ENCODE measurements at regions not wholly inside any gene's neighbourhood (a gene's known extent, or its start where the extent isn't known, plus 50 kb on each side); places are given as distances from the start of the nearest gene placed in this dataset.
A peak's percentile ranks its signal among the peaks of the same experiment; 100 is the strongest.

- peak; percentile 42; the same call in 1 of the 3 replicates for ATAC-seq
- TF ChIP-seq RARB (CRISPR knock-in tag; IDR thresholded peaks at IDR 0.05) = no peak
- TF ChIP-seq TSHZ2 (CRISPR knock-in tag; IDR thresholded peaks at IDR 0.05) = no peak
- no peak for TF ChIP-seq ARNTL (CRISPR knock-in tag; IDR thresholded peaks at IDR 0.05; ENCODE audit: borderline replicate concordance, low read depth)
- no peak for TF ChIP-seq CSDC2 (CRISPR knock-in tag; IDR thresholded peaks at IDR 0.05)
These were observed 1609.1 kb downstream of the C4orf33 start for GRCh38 chr4:130705023-130705422.

GRCh38 chr4:130712038-130712437 lies 1616.1 kb downstream of the C4orf33 start:
- ATAC-seq = no peak
- no peak for TF ChIP-seq ARNTL (CRISPR knock-in tag; IDR thresholded peaks at IDR 0.05; ENCODE audit: borderline replicate concordance, low read depth)
- TF ChIP-seq CSRNP3 (CRISPR knock-in tag; IDR thresholded peaks at IDR 0.05) = no peak
- no peak for TF ChIP-seq OSR1 (CRISPR knock-in tag; IDR thresholded peaks at IDR 0.05)
- no peak for TF ChIP-seq ZFP30 (CRISPR knock-in tag; IDR thresholded peaks at IDR 0.05)
- no peak for TF ChIP-seq TCF4 (CRISPR knock-in tag; IDR thresholded peaks at IDR 0.05; ENCODE audit: borderline replicate concordance)
- no peak for TF ChIP-seq PPARA (CRISPR knock-in tag; IDR thresholded peaks at IDR 0.05; ENCODE audit: borderline replicate concordance)
- no peak for TF ChIP-seq ZC3H10 (CRISPR knock-in tag; IDR thresholded peaks at IDR 0.05)
- no peak for TF ChIP-seq ESRRG (CRISPR knock-in tag; IDR thresholded peaks at IDR 0.05)
- TF ChIP-seq ZNF565 (CRISPR knock-in tag; conservative IDR thresholded peaks at IDR 0.05; ENCODE audit: low read depth) = no peak
- TF ChIP-seq CREB5 (CRISPR knock-in tag; IDR thresholded peaks at IDR 0.05; ENCODE audit: low read depth) = no peak
- no peak for TF ChIP-seq ZNF8 (CRISPR knock-in tag; IDR thresholded peaks at IDR 0.05)
- TF ChIP-seq TSHZ2 (CRISPR knock-in tag; IDR thresholded peaks at IDR 0.05) = no peak
- no peak for TF ChIP-seq RARB (CRISPR knock-in tag; IDR thresholded peaks at IDR 0.05)
- no peak for TF ChIP-seq ZNF70 (CRISPR knock-in tag; IDR thresholded peaks at IDR 0.05)
- TF ChIP-seq TOX (CRISPR knock-in tag; IDR thresholded peaks at IDR 0.05; ENCODE audit: borderline replicate concordance) = no peak
- no peak for TF ChIP-seq CSDC2 (CRISPR knock-in tag; IDR thresholded peaks at IDR 0.05)
- TF ChIP-seq SNAI2 (CRISPR knock-in tag; IDR thresholded peaks at IDR 0.05) = no peak
- no peak for TF ChIP-seq BACH2 (CRISPR knock-in tag; IDR thresholded peaks at IDR 0.05; ENCODE audit: borderline replicate concordance)
- no peak for TF ChIP-seq ISL1 (CRISPR knock-in tag; IDR thresholded peaks at IDR 0.05)
- TF ChIP-seq ZFP3 (CRISPR knock-in tag; IDR thresholded peaks at IDR 0.05) = no peak

- TF ChIP-seq ZNF8 (CRISPR knock-in tag; IDR thresholded peaks at IDR 0.05) = no peak
- no peak for TF ChIP-seq ZFP30 (CRISPR knock-in tag; IDR thresholded peaks at IDR 0.05)
- no peak for TF ChIP-seq ARNTL (CRISPR knock-in tag; IDR thresholded peaks at IDR 0.05; ENCODE audit: borderline replicate concordance, low read depth)
- no peak for TF ChIP-seq CREB5 (CRISPR knock-in tag; IDR thresholded peaks at IDR 0.05; ENCODE audit: low read depth)
- no peak for TF ChIP-seq ZC3H10 (CRISPR knock-in tag; IDR thresholded peaks at IDR 0.05)
- no peak for TF ChIP-seq POU6F1 (CRISPR knock-in tag; IDR thresholded peaks at IDR 0.05; ENCODE audit: borderline replicate concordance, low read depth)
- no peak for TF ChIP-seq TSHZ2 (CRISPR knock-in tag; IDR thresholded peaks at IDR 0.05)
- TF ChIP-seq ESRRG (CRISPR knock-in tag; IDR thresholded peaks at IDR 0.05) = no peak
- TF ChIP-seq ZFP3 (CRISPR knock-in tag; IDR thresholded peaks at IDR 0.05) = no peak
- TF ChIP-seq TOX (CRISPR knock-in tag; IDR thresholded peaks at IDR 0.05; ENCODE audit: borderline replicate concordance) = no peak
- no peak for ATAC-seq
These were observed 1618.1 kb downstream of the C4orf33 start for GRCh38 chr4:130714006-130714405.
